ENCODE measurements at regions not wholly inside any gene's neighbourhood (a gene's known extent, or its start where the extent isn't known, plus 50 kb on each side); places are given as distances from the start of the nearest gene placed in this dataset.

DNA sequence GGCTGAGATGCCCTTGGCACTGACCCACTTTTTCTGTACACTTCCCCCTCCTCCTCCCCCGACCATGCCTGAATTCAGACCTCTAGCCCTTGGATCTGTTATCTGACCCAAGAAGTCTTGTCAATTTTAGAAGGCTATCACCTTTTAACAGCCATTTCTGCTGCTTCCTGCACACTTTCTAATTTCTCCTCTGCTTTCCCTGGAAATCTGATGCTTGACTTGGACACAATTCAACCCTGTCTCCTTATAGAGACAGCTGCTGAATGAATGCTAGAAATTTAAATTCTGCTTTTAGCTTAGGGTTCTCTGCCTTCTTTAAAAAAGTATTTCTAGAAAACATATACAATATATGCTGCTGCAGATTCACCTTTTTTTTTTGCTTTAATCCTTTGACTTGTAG lies 417.9 kb upstream of the KLF6 start:
- Histone ChIP-seq H3K79me2 (ENCODE audit: insufficient read depth, low read length) (no peaks in the 10 kb centered on the region), H3K4me1 (ENCODE audit: insufficient read depth, low read length) (no peaks in the 10 kb centered on the region), H3K4me2 (ENCODE audit: insufficient read depth, low read length) (no peak overlapping the region), H3K27ac (ENCODE audit: low read length) (no peak overlapping the region), H3K9me3 (ENCODE audit: insufficient read depth, low read length, severe bottlenecking) (no peaks in the 10 kb centered on the region), H3K27me3 (ENCODE audit: insufficient read depth, low read length, poor library complexity) (no peaks in the 10 kb centered on the region), H3K9ac (ENCODE audit: low read depth, low read length) (no peak overlapping the region), H2AFZ (ENCODE audit: low read depth, low read length) (no peak overlapping the region), H3K36me3 (ENCODE audit: insufficient read depth, low read length) (no peaks in the 10 kb centered on the region), H3K4me3 (ENCODE audit: low read depth in 1 of 2, low read length in 2 of 2) (no peak overlapping the region), H4K20me1 (ENCODE audit: insufficient read depth, low read length) (no peaks in the 10 kb centered on the region)
- ATAC-seq (ENCODE audit: insufficient read depth, low read depth) (no peak), DNase-seq (no peak)
- TF ChIP-seq EZH2 (IDR thresholded peaks at IDR 0.05; ENCODE audit: borderline replicate concordance, low read depth, low read length, severe bottlenecking): no peak
- TF ChIP-seq, protein P1, sequence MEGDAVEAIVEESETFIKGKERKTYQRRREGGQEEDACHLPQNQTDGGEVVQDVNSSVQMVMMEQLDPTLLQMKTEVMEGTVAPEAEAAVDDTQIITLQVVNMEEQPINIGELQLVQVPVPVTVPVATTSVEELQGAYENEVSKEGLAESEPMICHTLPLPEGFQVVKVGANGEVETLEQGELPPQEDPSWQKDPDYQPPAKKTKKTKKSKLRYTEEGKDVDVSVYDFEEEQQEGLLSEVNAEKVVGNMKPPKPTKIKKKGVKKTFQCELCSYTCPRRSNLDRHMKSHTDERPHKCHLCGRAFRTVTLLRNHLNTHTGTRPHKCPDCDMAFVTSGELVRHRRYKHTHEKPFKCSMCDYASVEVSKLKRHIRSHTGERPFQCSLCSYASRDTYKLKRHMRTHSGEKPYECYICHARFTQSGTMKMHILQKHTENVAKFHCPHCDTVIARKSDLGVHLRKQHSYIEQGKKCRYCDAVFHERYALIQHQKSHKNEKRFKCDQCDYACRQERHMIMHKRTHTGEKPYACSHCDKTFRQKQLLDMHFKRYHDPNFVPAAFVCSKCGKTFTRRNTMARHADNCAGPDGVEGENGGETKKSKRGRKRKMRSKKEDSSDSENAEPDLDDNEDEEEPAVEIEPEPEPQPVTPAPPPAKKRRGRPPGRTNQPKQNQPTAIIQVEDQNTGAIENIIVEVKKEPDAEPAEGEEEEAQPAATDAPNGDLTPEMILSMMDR (IDR thresholded peaks at IDR 0.05; ENCODE audit: borderline replicate concordance, extremely low read depth, low read length, poor library complexity, severe bottlenecking): no peak

DNA sequence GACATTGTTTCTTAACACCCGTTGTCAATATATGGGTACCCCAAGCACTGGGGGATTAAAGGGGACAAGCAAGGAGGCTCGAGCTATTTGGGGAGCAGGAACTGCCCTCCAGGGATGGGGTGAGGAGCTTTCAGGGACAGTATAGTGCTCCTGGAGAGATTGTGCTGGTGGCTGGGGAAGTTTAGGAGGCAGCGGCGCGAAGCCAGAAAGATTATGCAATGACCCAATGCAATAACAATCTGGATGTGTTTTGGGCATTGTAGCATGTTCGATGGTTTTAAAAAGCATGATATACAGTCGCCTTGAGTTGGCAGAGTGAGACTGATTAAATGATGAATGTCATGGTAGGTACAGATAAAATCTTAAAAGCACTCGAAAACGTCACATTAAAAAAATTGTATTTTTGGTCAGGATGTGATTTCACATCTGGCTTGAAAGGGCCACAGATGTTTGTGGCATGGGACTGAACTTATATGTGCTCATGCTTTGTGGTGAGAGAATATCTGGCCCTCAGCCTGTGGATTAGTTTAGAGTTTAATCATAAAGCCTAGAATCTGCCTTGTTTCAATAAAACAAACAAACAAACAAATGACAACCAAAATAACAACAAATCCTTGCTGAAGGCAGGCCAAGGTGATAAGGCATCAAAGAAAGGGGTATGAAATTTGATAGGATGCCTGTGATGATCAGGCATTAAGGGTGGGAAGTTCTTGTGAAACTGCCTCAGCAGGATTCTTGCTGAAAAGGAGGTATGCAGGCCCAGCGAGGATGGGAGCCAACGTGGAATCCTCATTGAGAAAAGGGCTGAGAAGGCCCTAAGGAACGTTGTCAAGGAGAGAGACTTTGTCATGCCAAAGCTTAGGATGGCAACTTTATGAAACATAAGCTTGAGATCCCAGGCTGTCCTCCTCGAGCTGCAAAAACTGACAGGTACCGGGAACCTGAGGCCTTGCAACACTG lies 417.1 kb upstream of the KLF6 start:
- H3K9ac ChIP-seq (ENCODE audit: low read depth, low read length): no peak overlapping the region

DNA sequence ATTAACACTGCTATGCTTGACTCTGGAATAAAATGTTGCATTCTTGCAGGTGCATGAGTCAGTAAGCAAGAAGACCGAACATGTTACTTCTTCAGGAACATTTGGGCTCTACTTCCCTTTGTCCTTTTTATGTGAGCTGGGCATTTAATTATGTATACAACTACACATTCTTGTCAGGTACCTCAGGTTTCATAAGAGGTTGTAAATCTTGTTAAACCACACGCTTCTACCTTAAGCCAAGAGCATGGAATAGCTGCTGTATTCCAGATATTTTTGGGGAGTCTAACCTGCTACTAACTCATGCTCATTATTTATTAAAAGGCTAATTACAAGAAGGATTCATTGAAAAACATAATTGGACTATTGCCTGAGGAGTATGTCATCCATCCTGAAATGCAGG lies 414.2 kb upstream of the KLF6 start:
- Histone ChIP-seq H4K20me1 (ENCODE audit: insufficient read depth, low read length) (no peaks in the 10 kb centered on the region), H3K79me2 (ENCODE audit: insufficient read depth, low read length) (no peaks in the 10 kb centered on the region), H3K27ac (ENCODE audit: low read length) (no peak overlapping the region), H3K4me3 (ENCODE audit: low read depth in 1 of 2, low read length in 2 of 2) (no peak overlapping the region), H3K4me1 (ENCODE audit: insufficient read depth, low read length) (no peaks in the 10 kb centered on the region), H3K9me3 (ENCODE audit: insufficient read depth, low read length, severe bottlenecking) (no peaks in the 10 kb centered on the region), H3K27me3 (ENCODE audit: insufficient read depth, low read length, poor library complexity) (no peaks in the 10 kb centered on the region), H3K9ac (ENCODE audit: low read depth, low read length) (no peak overlapping the region), H3K4me2 (ENCODE audit: insufficient read depth, low read length) (no peak overlapping the region), H2AFZ (ENCODE audit: low read depth, low read length) (no peak overlapping the region), H3K36me3 (ENCODE audit: insufficient read depth, low read length) (no peaks in the 10 kb centered on the region)
- DNase-seq (no peak), ATAC-seq (ENCODE audit: insufficient read depth, low read depth) (no peak)
- TF ChIP-seq EZH2 (IDR thresholded peaks at IDR 0.05; ENCODE audit: borderline replicate concordance, low read depth, low read length, severe bottlenecking): no peak
- TF ChIP-seq, protein P1 (IDR thresholded peaks at IDR 0.05; ENCODE audit: borderline replicate concordance, extremely low read depth, low read length, poor library complexity, severe bottlenecking): no peak

More for the DNA sequence above, 417.1 kb upstream of the KLF6 start:
- TF ChIP-seq, protein P1 (IDR thresholded peaks at IDR 0.05; ENCODE audit: borderline replicate concordance, extremely low read depth, low read length, poor library complexity, severe bottlenecking): no peak
- no peak for TF ChIP-seq EZH2 (IDR thresholded peaks at IDR 0.05; ENCODE audit: borderline replicate concordance, low read depth, low read length, severe bottlenecking)
- H3K4me2 ChIP-seq (ENCODE audit: insufficient read depth, low read length): no peak overlapping the region
- H3K9me3 ChIP-seq (ENCODE audit: insufficient read depth, low read length, severe bottlenecking): no peaks in the 10 kb centered on the region
- no peaks in the 10 kb centered on the region for H3K79me2 ChIP-seq (ENCODE audit: insufficient read depth, low read length)
- H3K27me3 ChIP-seq (ENCODE audit: insufficient read depth, low read length, poor library complexity): no peaks in the 10 kb centered on the region
- H3K4me3 ChIP-seq (ENCODE audit: low read depth in 1 of 2, low read length in 2 of 2): no peak overlapping the region
- ATAC-seq (ENCODE audit: insufficient read depth, low read depth) (no peak), DNase-seq (no peak)
- no peak overlapping the region for H3K27ac ChIP-seq (ENCODE audit: low read length)
- H3K4me1 ChIP-seq (ENCODE audit: insufficient read depth, low read length): no peaks in the 10 kb centered on the region
- H2AFZ ChIP-seq (ENCODE audit: low read depth, low read length): no peak overlapping the region
- no peaks in the 10 kb centered on the region for H3K36me3 ChIP-seq (ENCODE audit: insufficient read depth, low read length)
- H4K20me1 ChIP-seq (ENCODE audit: insufficient read depth, low read length): no peaks in the 10 kb centered on the region

Data from DND-41 (cell line).